Body of pancreas (tissue), 4 donors: ENCODE measurements at regions not wholly inside any gene's neighbourhood (a gene's known extent, or its start where the extent isn't known, plus 50 kb on each side); places are given as distances from the start of the nearest gene placed in this dataset.

Experiments used
- CTCF ChIP-seq, 7 experiments: fragments of 450-650 bp in 4 of 7; fragments of 200-600 bp in 3 of 7; sonication (generic) in 3 of 7; IDR thresholded peaks; one replicate each; pipeline ENCODE4 v1.5.1; 2016 to 2019; ENCODE audit warnings: antibody characterized with exemption in 7 of 7
- POLR2A ChIP-seq, 3 donors: fragments of 450-650 bp; IDR thresholded peaks; one replicate each; pipeline ENCODE4 v1.6.1; 2016; ENCODE audit warnings: antibody characterized with exemption in 3 of 3, mild to moderate bottlenecking in 2 of 3

GRCh38 chr13:42667638-42668037, 93.7 kb downstream of the TNFSF11 start:
- no peak for TF ChIP-seq CTCF (IDR thresholded peaks at IDR 0.05)
- no peak for TF ChIP-seq POLR2A (IDR thresholded peaks at IDR 0.05)
